ENCODE measurements at regions not wholly inside any gene's neighbourhood (a gene's known extent, or its start where the extent isn't known, plus 50 kb on each side); places are given as distances from the start of the nearest gene placed in this dataset.

- Mint-ChIP-seq H3K27ac (no peak overlapping the region), H3K4me3 (no peak overlapping the region), H3K9me3 (peaks cover 2% of the 10 kb centered on the region), H3K27me3 (no peaks in the 10 kb centered on the region), H3K36me3 (ENCODE audit: low read depth) (no peaks in the 10 kb centered on the region), H3K4me1 (no peaks in the 10 kb centered on the region)
- no peak for TF ChIP-seq CTCF (IDR thresholded peaks at IDR 0.05)
- intact Hi-C loops (cut with micrococcal nuclease): no loop called here
- DNase-seq (no peak), ATAC-seq (ENCODE audit: low read depth) (no peak)
- POLR2A ChIA-PET: no interaction called here
- CTCF ChIA-PET: no interaction called here
Observed at GRCh38 chr4:130349745-130350144, 1253.8 kb downstream of the C4orf33 start.

DNA sequence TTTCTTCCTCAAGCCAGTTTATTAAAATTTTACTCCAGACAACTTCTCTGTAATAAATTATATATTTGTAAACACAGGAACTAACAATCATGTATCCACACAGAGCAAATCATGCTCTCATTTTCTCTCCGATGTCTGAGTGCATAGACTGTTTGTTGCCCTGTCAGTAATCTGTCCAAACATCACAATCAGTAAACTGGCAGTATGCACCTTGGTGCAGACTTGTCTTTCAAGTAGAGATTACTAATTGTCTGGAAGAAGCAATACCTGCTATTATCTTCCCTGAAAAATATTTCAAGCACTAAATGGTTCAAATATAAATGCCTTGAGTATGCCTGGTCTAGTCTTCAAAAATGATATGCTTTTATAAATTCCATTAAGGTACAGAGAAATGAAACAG, 1260.9 kb downstream of the C4orf33 start:
- no peak overlapping the region for H3K4me3 Mint-ChIP-seq
- TF ChIP-seq CTCF (IDR thresholded peaks at IDR 0.05): no peak

GRCh38 chr4:130359542-130359941, 1263.6 kb downstream of the C4orf33 start:
- POLR2A ChIA-PET: no interaction called here

More for the DNA sequence above, 1260.9 kb downstream of the C4orf33 start:
- Mint-ChIP-seq H3K36me3 (ENCODE audit: low read depth) (no peaks in the 10 kb centered on the region), H3K4me1 (no peaks in the 10 kb centered on the region), H3K9me3 (no peaks in the 10 kb centered on the region), H3K27me3 (no peaks in the 10 kb centered on the region), H3K27ac (no peak overlapping the region)
- DNase-seq: no peak
- ChIA-PET CTCF (no interaction called here), POLR2A (no interaction called here)
- no peak for ATAC-seq (ENCODE audit: low read depth)
- intact Hi-C loops (cut with micrococcal nuclease): no loop called here

DNA sequence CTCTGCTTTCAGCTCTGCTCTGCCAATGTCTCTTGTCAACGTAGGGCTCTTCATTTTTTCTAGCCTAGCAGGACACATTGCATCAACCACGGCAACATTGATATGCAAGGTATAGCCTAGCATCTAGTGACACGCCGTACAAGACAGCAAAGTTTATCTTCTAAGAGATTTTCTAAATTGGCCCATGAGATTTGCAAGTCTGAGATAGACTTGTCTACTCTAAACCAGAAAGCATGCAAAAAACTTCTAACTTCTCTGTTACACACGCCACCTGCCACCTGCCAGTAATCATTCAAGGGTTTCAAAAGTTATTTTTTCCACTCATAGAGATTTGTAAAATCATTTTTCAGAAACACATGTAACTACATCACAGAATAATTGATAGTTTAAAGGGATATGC, 1265.7 kb downstream of the C4orf33 start:
- H3K4me3 Mint-ChIP-seq: no peak overlapping the region
- no peak for TF ChIP-seq CTCF (IDR thresholded peaks at IDR 0.05)
- intact Hi-C loops (cut with micrococcal nuclease): no loop called here
- no peaks in the 10 kb centered on the region for H3K4me1 Mint-ChIP-seq
- DNase-seq (no peak), ATAC-seq (ENCODE audit: low read depth) (no peak)
- H3K27ac Mint-ChIP-seq: no peak overlapping the region
- CTCF ChIA-PET: no interaction called here
- no peaks in the 10 kb centered on the region for H3K9me3 Mint-ChIP-seq
- POLR2A ChIA-PET: no interaction called here
- no peaks in the 10 kb centered on the region for H3K27me3 Mint-ChIP-seq
- no peaks in the 10 kb centered on the region for H3K36me3 Mint-ChIP-seq (ENCODE audit: low read depth)

More at GRCh38 chr4:130359542-130359941, 1263.6 kb downstream of the C4orf33 start:
- no peak for TF ChIP-seq CTCF (IDR thresholded peaks at IDR 0.05)
- no peaks in the 10 kb centered on the region for H3K36me3 Mint-ChIP-seq (ENCODE audit: low read depth)
- ATAC-seq (ENCODE audit: low read depth) (no peak), DNase-seq (no peak)
- H3K27ac Mint-ChIP-seq: no peak overlapping the region
- H3K9me3 Mint-ChIP-seq: no peaks in the 10 kb centered on the region
- intact Hi-C loops (cut with micrococcal nuclease): no loop called here
- H3K4me1 Mint-ChIP-seq: no peaks in the 10 kb centered on the region
- no peaks in the 10 kb centered on the region for H3K27me3 Mint-ChIP-seq
- CTCF ChIA-PET: no interaction called here
- H3K4me3 Mint-ChIP-seq: no peak overlapping the region

GRCh38 chr4:130368668-130369067, 1272.7 kb downstream of the C4orf33 start:
- intact Hi-C loops (cut with micrococcal nuclease): no loop called here

More at GRCh38 chr4:130368668-130369067, 1272.7 kb downstream of the C4orf33 start:
- Mint-ChIP-seq H3K27me3 (no peaks in the 10 kb centered on the region), H3K36me3 (ENCODE audit: low read depth) (no peaks in the 10 kb centered on the region), H3K4me3 (no peak overlapping the region), H3K9me3 (no peaks in the 10 kb centered on the region), H3K27ac (no peak overlapping the region), H3K4me1 (no peaks in the 10 kb centered on the region)
- CTCF ChIA-PET: no interaction called here
- ATAC-seq (ENCODE audit: low read depth) (no peak), DNase-seq (no peak)
- no peak for TF ChIP-seq CTCF (IDR thresholded peaks at IDR 0.05)
- POLR2A ChIA-PET: no interaction called here

Data from activated B cell treated with CpG ODN at 0.5 μM for 24 hours (primary cell).